K562 (cell line): ENCODE measurements at regions not wholly inside any gene's neighbourhood (a gene's known extent, or its start where the extent isn't known, plus 50 kb on each side); places are given as distances from the start of the nearest gene placed in this dataset.

Experiments
- CBFB ChIP-seq: sonication (generic); formaldehyde crosslinking; IDR thresholded peaks from 2 replicates; pipeline ENCODE4 v1.4.0; 2020; ENCODE audit warnings: mild to moderate bottlenecking, missing genetic modification reagents
- CHD2 ChIP-seq: IDR thresholded peaks from 2 replicates; pipeline ENCODE4 v1.6.1; 2011; ENCODE audit warnings: low read depth, low read length
- FOXO4 ChIP-seq: fragments of 450-650 bp; formaldehyde crosslinking; IDR thresholded peaks from 2 replicates; pipeline ENCODE4 v1.4.0; 2020; ENCODE audit warnings: mild to moderate bottlenecking, moderate library complexity
- KDM1A ChIP-seq, 2 experiments: fragments of 450-650 bp; IDR thresholded peaks; 2 replicates each; pipeline ENCODE4 v1.6.1; 2016; ENCODE audit warnings: mild to moderate bottlenecking in 2 of 2
- MAFF ChIP-seq: IDR thresholded peaks from 2 replicates; pipeline ENCODE4 v1.6.1; 2012; ENCODE audit warnings: low read length, improper control_type of control experiment
- RAD51 ChIP-seq: fragments of 450-650 bp; IDR thresholded peaks from 2 replicates; pipeline ENCODE4 v1.7.1; 2016; ENCODE audit warnings: low read depth, mild to moderate bottlenecking, borderline replicate concordance
- TAF7 ChIP-seq: fragments of 450-650 bp; IDR thresholded peaks from 2 replicates; pipeline ENCODE4 v1.6.1; 2016; ENCODE audit warnings: missing genetic modification characterization, missing compliant biosample characterization
- TAF9B ChIP-seq: fragments of 450-650 bp; IDR thresholded peaks from 2 replicates; pipeline ENCODE4 v1.6.1; 2018; ENCODE audit warnings: mild to moderate bottlenecking; ENCODE audit not compliant: partially characterized antibody
- ZFPM2 ChIP-seq: fragments of 250-450 bp; sonication (Bioruptor Pico); IDR thresholded peaks from 2 replicates; pipeline ENCODE4 v1.5.1; 2022; ENCODE audit warnings: mild to moderate bottlenecking
- ZNF764 ChIP-seq: fragments of 250-450 bp; sonication (Bioruptor Pico); IDR thresholded peaks from 2 replicates; pipeline ENCODE4 v1.4.0; 2020; ENCODE audit warnings: low read depth, mild to moderate bottlenecking, moderate library complexity
- TF ChIP-seq, protein P1 (sequence below), 2 experiments: fragments of 450-650 bp in 1 of 2; sonication (generic) in 1 of 2; formaldehyde crosslinking in 1 of 2; IDR thresholded peaks in 1 of 2; conservative IDR thresholded peaks in 1 of 2; 2 replicates each; pipeline versions ENCODE4 v1.6.1 to v1.8.1; 2016 to 2023; ENCODE audit warnings: mild to moderate bottlenecking in 2 of 2, moderate library complexity in 2 of 2, inconsistent platforms in 1 of 2, missing genetic modification reagents in 1 of 2

- TF ChIP-seq ZNF764 (CRISPR knock-in tag) (no peak), CBFB (CRISPR knock-in tag) (no peak), CHD2 (no peak), RAD51 (no peak), ZFPM2 (CRISPR knock-in tag) (no peak), TAF7 (tag) (no peak), TAF9B (no peak), KDM1A (IDR thresholded peaks at IDR 0.05) (no peak), FOXO4 (CRISPR knock-in tag) (no peak), MAFF (no peak)
- TF ChIP-seq, protein P1, sequence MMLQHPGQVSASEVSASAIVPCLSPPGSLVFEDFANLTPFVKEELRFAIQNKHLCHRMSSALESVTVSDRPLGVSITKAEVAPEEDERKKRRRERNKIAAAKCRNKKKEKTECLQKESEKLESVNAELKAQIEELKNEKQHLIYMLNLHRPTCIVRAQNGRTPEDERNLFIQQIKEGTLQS (IDR thresholded peaks at IDR 0.05): no peak
- TF ChIP-seq, protein P1 (CRISPR knock-in tag; conservative IDR thresholded peaks at IDR 0.05): no peak
Observed at GRCh38 chr21:35559829-35560225, 500.5 kb downstream of the SETD4 start.
